Osteoblast (primary cell): ENCODE measurements at regions not wholly inside any gene's neighbourhood (a gene's known extent, or its start where the extent isn't known, plus 50 kb on each side); places are given as distances from the start of the nearest gene placed in this dataset.

ENCODE experiments used
- DNase-seq: peaks from one replicate; pipeline ENCODE4 v3.0.0; 2011; ENCODE audit warnings: low spot score, mixed read lengths; ENCODE audit not compliant: insufficient read length; ENCODE audit errors: missing footprints
- H2AFZ ChIP-seq: 2 replicates; pipeline ENCODE4 v1.6.0; 2011; ENCODE audit warnings: mild to moderate bottlenecking, low read length
- H3K27ac ChIP-seq: 2 replicates; pipeline ENCODE4 v1.5.1; 2011; ENCODE audit warnings: mild to moderate bottlenecking, low read depth, low read length, moderate library complexity
- H3K27me3 ChIP-seq: 2 replicates; pipeline ENCODE4 v1.6.0; 2012; ENCODE audit warnings: mild to moderate bottlenecking, control low read depth, inconsistent platforms, low read length, moderate library complexity; ENCODE audit not compliant: insufficient read depth
- H3K36me3 ChIP-seq: 2 replicates; pipeline ENCODE4 v1.5.1; 2011; ENCODE audit warnings: mild to moderate bottlenecking, low read length, control low read depth, moderate library complexity; ENCODE audit not compliant: insufficient read depth
- H3K4me1 ChIP-seq: 2 replicates; pipeline ENCODE4 v1.5.1; 2011; ENCODE audit warnings: mild to moderate bottlenecking, low read length, control low read depth, moderate library complexity; ENCODE audit not compliant: insufficient read depth
- H3K4me2 ChIP-seq: 2 replicates; pipeline ENCODE4 v1.6.0; 2011; ENCODE audit warnings: mild to moderate bottlenecking, low read length; ENCODE audit not compliant: insufficient read depth
- H3K4me3 ChIP-seq: fragments of 200-600 bp; sonication (generic); 3 replicates; pipeline ENCODE4 v1.5.1; 2012; ENCODE audit warnings: mild to moderate bottlenecking, low read length, inconsistent platforms; ENCODE audit not compliant: insufficient read depth
- H3K79me2 ChIP-seq: 2 replicates; pipeline ENCODE4 v1.6.0; 2012; ENCODE audit warnings: mild to moderate bottlenecking, low read length, control low read depth, inconsistent platforms; ENCODE audit not compliant: insufficient read depth
- H3K9me3 ChIP-seq: 2 replicates; pipeline ENCODE4 v1.5.1; 2011; ENCODE audit warnings: low read depth, low read length, control low read depth
- H4K20me1 ChIP-seq: 2 replicates; pipeline ENCODE4 v1.6.0; 2012; ENCODE audit warnings: mild to moderate bottlenecking, low read length, control low read depth; ENCODE audit not compliant: insufficient read depth
- TF ChIP-seq, protein P1 (sequence below): IDR thresholded peaks from 2 replicates; pipeline ENCODE4 v1.5.1; 2011; ENCODE audit warnings: mild to moderate bottlenecking, low read depth, low read length, moderate library complexity; ENCODE audit errors: extremely low read depth

DNA sequence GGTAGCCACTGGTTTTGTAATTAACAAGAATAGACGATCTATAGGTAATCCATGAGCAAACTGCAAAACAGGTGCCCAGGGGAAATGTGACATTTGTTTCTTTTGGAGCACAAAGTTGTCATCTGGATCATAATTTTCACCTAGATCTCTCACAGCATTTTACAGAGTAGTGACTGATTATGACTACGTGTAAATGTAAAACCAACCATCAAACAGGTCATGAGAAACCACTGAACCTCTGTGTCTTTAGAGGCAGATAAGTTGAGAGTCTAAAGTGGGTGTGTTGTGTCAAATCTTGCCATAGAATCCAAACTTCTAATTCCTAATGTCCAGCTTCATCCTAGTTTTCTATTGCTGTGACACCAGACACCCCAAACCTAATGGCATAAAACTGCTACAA lies 648.1 kb downstream of the MID1IP1 start:
- Histone ChIP-seq H2AFZ (no peak overlapping the region), H3K27me3 (peaks cover 40% of the 10 kb centered on the region), H3K79me2 (no peaks in the 10 kb centered on the region), H3K4me2 (no peak overlapping the region), H3K27ac (no peak overlapping the region), H3K36me3 (no peaks in the 10 kb centered on the region), H3K4me1 (no peaks in the 10 kb centered on the region), H3K4me3 (no peak overlapping the region), H4K20me1 (no peaks in the 10 kb centered on the region), H3K9me3 (no peaks in the 10 kb centered on the region)
- no peak for DNase-seq
- TF ChIP-seq, protein P1, sequence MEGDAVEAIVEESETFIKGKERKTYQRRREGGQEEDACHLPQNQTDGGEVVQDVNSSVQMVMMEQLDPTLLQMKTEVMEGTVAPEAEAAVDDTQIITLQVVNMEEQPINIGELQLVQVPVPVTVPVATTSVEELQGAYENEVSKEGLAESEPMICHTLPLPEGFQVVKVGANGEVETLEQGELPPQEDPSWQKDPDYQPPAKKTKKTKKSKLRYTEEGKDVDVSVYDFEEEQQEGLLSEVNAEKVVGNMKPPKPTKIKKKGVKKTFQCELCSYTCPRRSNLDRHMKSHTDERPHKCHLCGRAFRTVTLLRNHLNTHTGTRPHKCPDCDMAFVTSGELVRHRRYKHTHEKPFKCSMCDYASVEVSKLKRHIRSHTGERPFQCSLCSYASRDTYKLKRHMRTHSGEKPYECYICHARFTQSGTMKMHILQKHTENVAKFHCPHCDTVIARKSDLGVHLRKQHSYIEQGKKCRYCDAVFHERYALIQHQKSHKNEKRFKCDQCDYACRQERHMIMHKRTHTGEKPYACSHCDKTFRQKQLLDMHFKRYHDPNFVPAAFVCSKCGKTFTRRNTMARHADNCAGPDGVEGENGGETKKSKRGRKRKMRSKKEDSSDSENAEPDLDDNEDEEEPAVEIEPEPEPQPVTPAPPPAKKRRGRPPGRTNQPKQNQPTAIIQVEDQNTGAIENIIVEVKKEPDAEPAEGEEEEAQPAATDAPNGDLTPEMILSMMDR, result no peak

DNA sequence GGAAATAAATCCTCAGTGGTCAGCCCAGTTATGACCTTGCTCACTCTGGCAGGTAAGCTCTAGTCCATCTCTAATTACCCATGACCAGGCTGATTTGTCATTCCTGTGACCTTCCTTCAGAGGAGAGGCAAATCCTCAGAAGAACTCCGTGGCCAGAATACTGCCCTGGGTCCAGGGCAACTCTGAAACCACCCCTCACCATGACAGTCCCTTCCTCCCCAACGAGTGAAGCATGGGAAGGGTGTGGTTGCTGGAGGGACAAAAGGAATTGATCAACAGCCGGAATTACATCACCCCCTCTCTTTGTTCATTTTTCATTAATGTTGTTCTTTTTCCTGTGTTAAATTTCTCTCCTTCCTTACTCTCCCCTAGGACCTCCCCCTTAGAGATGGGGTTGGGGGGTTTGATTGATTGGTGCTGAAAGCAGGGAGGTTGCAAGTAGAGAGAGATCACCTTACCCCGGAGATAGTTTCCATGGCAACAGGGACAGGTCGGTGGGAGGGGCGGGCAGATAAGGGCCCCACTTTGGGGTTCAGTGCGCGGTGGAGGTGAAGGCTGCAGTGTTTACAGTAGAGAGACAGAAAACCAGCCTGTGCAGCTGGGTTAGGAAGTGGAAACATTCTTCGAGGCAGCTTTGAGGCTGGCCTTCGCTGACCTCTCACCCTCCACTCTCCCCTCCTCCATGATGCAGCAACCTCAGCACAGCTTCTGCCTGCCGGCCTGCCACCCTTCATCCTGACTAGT lies 647.4 kb downstream of the BCOR start:
- TF ChIP-seq, protein P1, result no peak
- Histone ChIP-seq H2AFZ (no peak overlapping the region), H3K4me3 (no peak overlapping the region), H3K27ac (no peak overlapping the region), H3K79me2 (no peaks in the 10 kb centered on the region), H3K27me3 (peaks cover 45% of the 10 kb centered on the region), H3K4me2 (no peak overlapping the region), H3K4me1 (no peaks in the 10 kb centered on the region), H3K36me3 (no peaks in the 10 kb centered on the region), H3K9me3 (no peaks in the 10 kb centered on the region), H4K20me1 (no peaks in the 10 kb centered on the region)
- DNase-seq, result no peak

DNA sequence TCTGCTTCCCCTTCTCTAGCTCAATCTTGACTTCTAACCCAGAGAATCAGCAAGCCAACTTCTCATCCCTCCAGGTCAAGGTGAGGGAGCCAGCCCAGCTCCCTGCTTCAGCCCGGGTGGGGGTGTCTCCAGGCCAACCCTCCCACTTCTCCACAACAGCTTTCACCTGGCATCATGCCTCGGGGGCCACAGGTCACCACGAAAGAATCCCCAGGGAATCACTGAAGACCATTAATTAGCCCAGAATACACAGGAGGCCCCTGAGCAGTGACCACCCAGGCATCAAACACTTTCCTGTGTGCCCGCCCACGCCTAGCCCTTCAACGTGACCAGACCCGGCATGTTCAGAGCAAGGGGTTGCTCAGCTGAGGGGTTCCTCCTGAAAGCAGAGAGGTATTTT lies 646.7 kb downstream of the BCOR start:
- no peaks in the 10 kb centered on the region for H4K20me1 ChIP-seq
- H3K79me2 ChIP-seq, result no peaks in the 10 kb centered on the region
- no peaks in the 10 kb centered on the region for H3K9me3 ChIP-seq
- H3K27me3 ChIP-seq, result peaks cover 45% of the 10 kb centered on the region
- no peaks in the 10 kb centered on the region for H3K4me1 ChIP-seq
- H3K36me3 ChIP-seq, result no peaks in the 10 kb centered on the region
- no peak overlapping the region for H3K27ac ChIP-seq
- DNase-seq, result no peak
- H3K4me2 ChIP-seq, result no peak overlapping the region
- TF ChIP-seq, protein P1, result no peak
- no peak overlapping the region for H3K4me3 ChIP-seq
- H2AFZ ChIP-seq, result no peak overlapping the region

DNA sequence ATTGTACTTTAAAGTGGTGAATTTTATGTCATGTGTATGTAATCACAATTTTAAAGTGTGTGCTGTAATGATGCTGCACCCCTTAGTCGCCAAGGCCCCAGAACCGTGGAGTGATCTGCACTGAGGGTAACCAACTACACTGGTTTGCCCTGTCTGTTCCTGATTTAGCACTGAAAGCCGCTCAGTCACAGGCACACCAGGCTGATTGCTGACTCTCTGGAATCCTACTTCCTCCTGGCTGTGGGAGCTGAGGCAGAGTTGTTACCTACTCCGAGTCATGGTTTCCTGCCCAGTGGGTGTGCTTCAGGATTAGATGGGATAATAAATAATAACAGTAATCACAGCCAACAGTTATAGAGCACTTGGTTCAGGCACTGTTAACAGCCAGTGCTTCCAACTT lies 645.4 kb downstream of the BCOR start:
- H3K27ac ChIP-seq, result no peak overlapping the region
- H4K20me1 ChIP-seq, result no peaks in the 10 kb centered on the region
- H3K4me2 ChIP-seq, result no peak overlapping the region
- H3K4me3 ChIP-seq, result no peak overlapping the region
- TF ChIP-seq, protein P1, result no peak
- no peak for DNase-seq
- no peak overlapping the region for H2AFZ ChIP-seq
- H3K36me3 ChIP-seq, result no peaks in the 10 kb centered on the region
- H3K27me3 ChIP-seq, result peaks cover 42% of the 10 kb centered on the region
- H3K9me3 ChIP-seq, result no peaks in the 10 kb centered on the region
- no peaks in the 10 kb centered on the region for H3K4me1 ChIP-seq
- H3K79me2 ChIP-seq, result no peaks in the 10 kb centered on the region
